Renal cortex interstitium (tissue), 11 donors: ENCODE measurements at regions not wholly inside any gene's neighbourhood (a gene's known extent, or its start where the extent isn't known, plus 50 kb on each side); places are given as distances from the start of the nearest gene placed in this dataset.
"Not testable (repeated sequence)": the region's sequence is repeated elsewhere in the genome, so short reads cannot be mapped to it uniquely, and the experiment has no call there.

Experiments
- DNase-seq, 11 donors: peaks; one replicate each; pipeline ENCODE4 v3.0.0-alpha.2; 2013; ENCODE audit warnings: low read depth in 9 of 11, low spot score in 4 of 11; ENCODE audit errors: extremely low read depth in 1 of 11

- DNase-seq = no peak
Measured at GRCh38 chrX:122555925-122556324, 628.2 kb upstream of the GRIA3 start.

DNA sequence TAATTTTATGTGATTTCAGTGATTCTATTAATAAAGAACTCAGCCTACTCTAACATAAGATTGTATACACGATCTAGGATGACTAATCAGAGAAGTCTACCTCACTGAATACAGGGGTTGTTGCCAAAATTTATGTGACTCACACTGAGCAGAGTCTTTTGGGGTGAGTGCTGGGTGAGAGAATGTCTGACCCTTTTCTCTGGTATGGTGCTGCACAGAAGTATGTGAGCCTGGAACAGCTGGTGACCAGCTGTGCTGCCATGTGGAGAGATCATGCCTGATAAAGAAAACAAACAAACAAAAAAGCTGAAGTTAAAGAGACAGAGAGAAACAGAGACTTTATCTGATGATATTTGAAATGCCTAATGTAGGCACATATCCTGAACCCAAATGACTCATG is 618.1 kb upstream of the GRIA3 start:
- peak in 3 of 11 donors; percentile 2 to 12 (median 7) for DNase-seq

DNA sequence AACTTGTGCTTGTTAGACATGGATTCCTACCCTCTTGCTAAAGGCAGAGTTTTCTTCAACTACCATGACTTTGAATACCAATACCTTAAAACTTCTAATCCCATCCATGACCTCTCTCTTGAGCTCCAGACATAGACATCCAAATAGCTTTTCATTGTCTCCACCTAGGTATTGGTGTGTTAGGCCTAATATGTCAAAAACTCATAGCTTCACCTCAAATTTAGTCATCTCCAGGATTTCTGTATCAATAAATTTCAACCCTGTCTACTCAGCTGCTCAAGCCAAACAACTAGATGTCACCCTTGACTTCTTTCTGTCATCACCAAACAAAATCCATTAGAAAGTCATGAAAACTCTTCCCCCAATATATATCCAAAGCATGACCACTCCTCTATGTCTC is 617.7 kb upstream of the GRIA3 start:
- no peak for DNase-seq

- DNase-seq = no peak
Measured at GRCh38 chrX:122567911-122568310, 616.2 kb upstream of the GRIA3 start.

- no peak for DNase-seq
Measured at GRCh38 chrX:122572461-122572860, 611.6 kb upstream of the GRIA3 start.

- DNase-seq = no peak
Measured at GRCh38 chrX:122579036-122579435, 605.0 kb upstream of the GRIA3 start.

DNA sequence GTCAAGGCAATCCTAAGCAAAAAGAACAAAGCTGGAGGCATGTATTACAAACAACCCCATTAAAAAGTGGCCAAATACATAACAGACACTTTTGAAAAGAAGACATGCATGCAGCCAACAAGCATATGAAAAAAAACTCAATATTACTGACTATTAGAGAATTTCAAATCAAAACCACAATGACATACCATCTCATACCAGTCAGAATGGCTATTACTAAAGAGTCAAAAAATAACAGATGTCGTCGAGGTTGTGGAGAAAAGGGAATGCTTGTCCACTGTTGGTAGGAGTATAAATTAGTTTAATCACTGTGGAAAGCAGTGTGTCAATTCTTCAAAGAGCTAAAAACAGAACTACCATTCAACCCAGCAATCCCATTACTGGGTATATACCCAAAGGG is 604.6 kb upstream of the GRIA3 start:
- no peak for DNase-seq

DNA sequence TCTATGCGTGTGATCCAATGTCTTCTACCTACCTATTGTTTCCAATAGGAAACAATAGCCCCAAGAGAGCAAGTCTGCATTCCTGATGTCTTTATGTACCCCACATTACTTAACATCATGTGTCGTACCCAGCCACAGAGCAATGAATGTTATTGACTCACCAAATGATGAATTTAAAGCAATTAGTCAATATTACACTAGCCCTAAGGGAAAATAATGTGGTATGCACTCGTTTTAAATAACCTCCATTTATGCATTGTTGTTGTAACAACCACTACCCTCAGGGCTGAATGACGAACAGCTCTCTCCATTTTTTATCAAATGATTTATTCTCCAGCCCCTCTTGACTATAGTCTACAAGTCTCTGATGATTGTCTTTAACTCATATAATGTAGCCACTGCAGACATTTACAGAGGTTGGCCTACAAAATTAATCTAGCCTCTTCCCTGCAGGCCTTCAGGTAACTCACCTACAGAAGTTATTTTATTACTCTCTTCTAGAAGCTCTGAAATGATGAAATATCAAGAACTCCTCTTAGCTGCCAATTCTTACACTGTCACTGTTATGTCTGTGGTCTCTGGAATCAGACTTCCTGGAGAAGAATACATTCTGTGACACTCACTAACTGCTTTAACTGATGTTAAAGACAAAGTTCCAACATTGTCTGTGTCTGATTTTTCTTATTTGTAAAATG is 601.7 kb upstream of the GRIA3 start:
- DNase-seq = no peak

DNA sequence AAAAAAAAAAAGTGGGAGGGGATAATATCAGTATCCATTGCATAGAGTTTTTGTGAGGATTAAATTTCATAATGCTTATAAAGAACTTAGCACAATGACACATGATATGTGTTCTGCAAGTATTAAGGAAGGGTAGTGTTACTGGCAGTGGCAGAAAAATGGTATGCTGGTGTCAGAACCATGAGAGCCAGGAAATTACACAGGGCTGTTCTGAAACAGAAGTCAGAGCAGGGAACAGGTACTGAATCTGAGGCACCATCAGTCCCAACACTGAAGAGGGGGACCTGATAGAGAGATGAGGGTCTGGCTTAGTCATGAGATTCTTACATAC is 601.1 kb upstream of the GRIA3 start:
- no peak for DNase-seq

- DNase-seq = peak in 3 of 11 donors; percentile 9 to 45 (median 15)
Measured at GRCh38 chrX:122583551-122583950, 600.5 kb upstream of the GRIA3 start.

GRCh38 chrX:122584981-122585380 is 599.1 kb upstream of the GRIA3 start:
- no peak for DNase-seq

DNA sequence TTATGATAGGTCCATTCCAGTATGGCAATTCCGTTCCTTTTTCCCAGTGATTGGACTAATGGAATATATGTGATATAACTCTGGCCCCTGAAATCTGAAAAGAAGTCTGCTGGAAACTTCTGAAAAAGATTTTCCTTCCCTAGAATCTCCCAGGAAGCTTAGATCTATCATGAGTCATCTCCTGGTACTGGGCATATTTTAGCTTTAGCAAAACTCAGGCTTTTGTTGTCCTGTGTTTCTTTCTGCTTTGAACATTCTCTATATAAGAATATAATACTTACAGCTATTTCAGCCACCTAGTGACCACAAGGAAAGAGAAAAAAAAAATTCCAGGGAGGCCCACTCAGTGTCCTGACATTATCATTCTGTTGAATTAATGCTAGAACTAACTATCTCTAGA is 597.2 kb upstream of the GRIA3 start:
- no peak for DNase-seq

GRCh38 chrX:122591546-122591945 is 592.5 kb upstream of the GRIA3 start:
- DNase-seq = no peak

- DNase-seq = no peak
Measured at GRCh38 chrX:122596998-122597397, 587.1 kb upstream of the GRIA3 start.

DNA sequence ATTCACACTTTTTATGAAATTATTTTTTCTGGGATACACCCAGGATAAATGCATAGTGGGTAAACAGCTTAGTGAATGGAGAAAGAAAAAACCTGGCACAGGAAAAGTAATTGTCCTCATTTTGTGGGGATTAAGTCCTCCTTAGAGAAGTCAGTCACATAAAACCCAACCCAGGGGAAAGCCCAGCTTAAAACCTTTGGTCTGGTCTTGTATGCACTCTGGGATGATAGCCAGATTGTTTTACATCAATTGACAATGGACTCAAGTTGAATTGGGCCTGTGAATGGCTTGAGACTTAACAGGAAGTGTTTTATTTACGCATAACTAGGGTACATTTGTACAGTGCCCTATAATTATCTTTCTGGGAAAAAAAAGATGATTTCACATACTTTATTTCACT is 561.3 kb upstream of the GRIA3 start:
- DNase-seq = no peak

DNA sequence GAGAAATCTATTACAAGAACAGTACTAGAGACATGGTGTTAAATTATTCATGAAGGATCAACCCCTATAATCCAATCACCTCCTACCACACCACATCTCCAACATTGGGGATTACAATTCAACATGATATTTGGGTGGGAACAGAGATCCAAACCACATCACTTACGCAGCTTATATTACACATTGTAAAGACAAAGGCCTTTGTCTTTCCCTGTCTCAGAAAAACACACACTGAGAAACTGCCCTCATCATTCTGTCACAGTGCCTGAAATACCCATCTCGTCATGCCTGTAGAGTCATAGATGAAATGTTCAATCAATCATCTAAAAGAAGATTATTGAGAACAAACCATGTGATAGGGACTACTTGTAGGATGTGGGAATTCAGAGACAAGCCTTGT is 558.8 kb upstream of the GRIA3 start:
- no peak for DNase-seq

GRCh38 chrX:122625821-122626220 is 558.3 kb upstream of the GRIA3 start:
- no peak for DNase-seq

DNA sequence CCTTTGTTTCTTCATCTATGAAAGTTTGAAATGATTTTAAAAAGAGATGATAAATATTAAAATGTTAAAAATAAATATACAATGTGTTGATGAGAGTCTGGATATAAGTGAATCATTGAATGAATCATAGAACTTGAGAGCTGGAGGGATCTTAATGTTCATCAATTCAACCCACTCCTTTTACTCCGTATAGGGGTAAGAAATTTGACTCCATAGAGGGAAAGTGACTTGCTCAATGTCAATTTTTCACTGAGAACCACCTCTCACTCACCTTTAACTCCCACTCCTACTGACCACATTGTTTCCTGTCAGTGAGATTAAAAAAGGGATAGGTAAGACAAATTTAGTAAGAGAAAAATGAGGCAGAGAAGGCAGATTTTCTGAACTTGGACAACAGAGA is 557.2 kb upstream of the GRIA3 start:
- no peak for DNase-seq

DNA sequence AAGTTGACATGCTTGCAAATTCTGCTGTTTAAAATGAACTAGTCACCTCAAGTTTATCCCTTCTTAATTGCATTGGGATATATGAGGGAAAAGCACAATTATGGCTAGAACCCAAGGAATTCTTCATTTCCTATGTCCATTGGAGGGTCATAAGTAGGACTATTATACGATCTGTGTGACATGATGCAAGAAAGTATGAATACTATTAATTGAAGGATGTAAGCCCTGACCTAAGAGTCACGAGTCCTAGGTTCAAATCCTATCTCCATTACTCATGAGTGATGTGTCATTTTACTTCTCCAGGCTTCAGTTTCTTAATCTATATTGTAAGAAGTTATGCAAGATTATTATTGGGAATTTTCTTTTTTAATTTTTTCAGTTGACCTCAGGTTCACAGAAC is 542.9 kb upstream of the GRIA3 start:
- no peak for DNase-seq

GRCh38 chrX:122641826-122642225 is 542.3 kb upstream of the GRIA3 start:
- DNase-seq = no peak

GRCh38 chrX:122655256-122655655 is 528.8 kb upstream of the GRIA3 start:
- not testable (repeated sequence) for DNase-seq

DNA sequence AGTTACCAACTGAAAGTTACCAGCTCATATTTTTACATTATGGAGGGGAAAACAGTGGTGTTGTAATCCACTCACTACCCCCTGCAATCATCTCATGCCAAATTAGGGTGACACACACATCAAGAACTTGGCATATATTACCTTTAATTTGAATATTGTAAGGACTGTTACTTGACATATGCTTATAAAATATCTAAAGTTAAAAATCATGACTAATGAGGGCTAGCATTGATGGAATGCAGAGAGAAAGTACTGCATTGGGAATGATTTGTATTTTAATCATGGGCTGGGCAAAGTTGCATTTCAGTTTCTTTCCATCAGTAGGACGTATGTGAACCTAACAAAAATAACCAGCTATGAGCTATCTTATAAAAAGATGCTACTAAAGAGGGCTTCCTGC is 517.5 kb upstream of the GRIA3 start:
- no peak for DNase-seq
